ENCODE measurements at regions not wholly inside any gene's neighbourhood (a gene's known extent, or its start where the extent isn't known, plus 50 kb on each side); places are given as distances from the start of the nearest gene placed in this dataset.

- TF ChIP-seq CTCF (IDR thresholded peaks at IDR 0.05) (no peak), POLR2A (IDR thresholded peaks at IDR 0.05) (no peak)
Measured at GRCh38 chr10:104548090-104548489, 93.0 kb upstream of the SORCS3 start.
